ENCODE measurements at regions not wholly inside any gene's neighbourhood (a gene's known extent, or its start where the extent isn't known, plus 50 kb on each side); places are given as distances from the start of the nearest gene placed in this dataset.
A peak's percentile ranks its signal among the peaks of the same experiment; 100 is the strongest.

GRCh38 chr3:66885326-66886000, 112.6 kb upstream of the KBTBD8 start (continued):
- TF ChIP-seq ZNF655 (CRISPR knock-in tag; IDR thresholded peaks at IDR 0.05) (no peak), SUPT5H (IDR thresholded peaks at IDR 0.05) (no peak), TCF15 (CRISPR knock-in tag; IDR thresholded peaks at IDR 0.05) (no peak), CLOCK (CRISPR knock-in tag; IDR thresholded peaks at IDR 0.05; ENCODE audit: borderline replicate concordance) (no peak), ZNF24 (IDR thresholded peaks at IDR 0.05) (no peak), MCM2 (IDR thresholded peaks at IDR 0.05; ENCODE audit: low read depth) (no peak), CHD4 (IDR thresholded peaks at IDR 0.05; ENCODE audit: insufficient read depth, insufficient replicate concordance, low read depth, low read length, poor library complexity, severe bottlenecking) (no peak), ZBTB17 (CRISPR knock-in tag; IDR thresholded peaks at IDR 0.05) (no peak), SOX6 (IDR thresholded peaks at IDR 0.05) (peak; percentile 50; the same call in 1 of the 2 replicates), ARID3B (CRISPR knock-in tag; IDR thresholded peaks at IDR 0.05; ENCODE audit: borderline replicate concordance) (no peak), KDM4B (IDR thresholded peaks at IDR 0.05; ENCODE audit: borderline replicate concordance in 2 of 2, low read depth in 1 of 2) (no peak), RBFOX2 (IDR thresholded peaks at IDR 0.05; ENCODE audit: low read depth, low read length) (0 out of 2 replicates have a peak, but pooled peaks have one; percentile 15), PTBP1 (IDR thresholded peaks at IDR 0.05; ENCODE audit: low read depth, low read length) (no peak), CHCHD3 (CRISPR knock-in tag; IDR thresholded peaks at IDR 0.05) (no peak), NCOR1 (IDR thresholded peaks at IDR 0.05) (no peak), TCF3 (CRISPR knock-in tag; IDR thresholded peaks at IDR 0.05) (no peak), MYBL2 (IDR thresholded peaks at IDR 0.05; ENCODE audit: low read depth) (no peak), MYBL2 (CRISPR knock-in tag; IDR thresholded peaks at IDR 0.05; ENCODE audit: borderline replicate concordance) (no peak), MAFK (IDR thresholded peaks at IDR 0.05; ENCODE audit: low read length) (no peak), ID3 (CRISPR knock-in tag; IDR thresholded peaks at IDR 0.05) (no peak), ID3 (tag; IDR thresholded peaks at IDR 0.05) (no peak), ZNF444 (CRISPR knock-in tag; IDR thresholded peaks at IDR 0.05) (no peak)
